AG08395 (cell line): ENCODE measurements at regions not wholly inside any gene's neighbourhood (a gene's known extent, or its start where the extent isn't known, plus 50 kb on each side); places are given as distances from the start of the nearest gene placed in this dataset.

ENCODE experiments used
- DNase-seq: peaks from one replicate; pipeline ENCODE4 v3.0.0; 2012; ENCODE audit warnings: mixed read lengths, low spot score

GRCh38 chr2:19491796-19492195, 133.4 kb upstream of the OSR1 start:
- DNase-seq, result no peak

GRCh38 chr2:19490846-19491435, 132.5 kb upstream of the OSR1 start:
- DNase-seq, result peak; percentile 8

DNA sequence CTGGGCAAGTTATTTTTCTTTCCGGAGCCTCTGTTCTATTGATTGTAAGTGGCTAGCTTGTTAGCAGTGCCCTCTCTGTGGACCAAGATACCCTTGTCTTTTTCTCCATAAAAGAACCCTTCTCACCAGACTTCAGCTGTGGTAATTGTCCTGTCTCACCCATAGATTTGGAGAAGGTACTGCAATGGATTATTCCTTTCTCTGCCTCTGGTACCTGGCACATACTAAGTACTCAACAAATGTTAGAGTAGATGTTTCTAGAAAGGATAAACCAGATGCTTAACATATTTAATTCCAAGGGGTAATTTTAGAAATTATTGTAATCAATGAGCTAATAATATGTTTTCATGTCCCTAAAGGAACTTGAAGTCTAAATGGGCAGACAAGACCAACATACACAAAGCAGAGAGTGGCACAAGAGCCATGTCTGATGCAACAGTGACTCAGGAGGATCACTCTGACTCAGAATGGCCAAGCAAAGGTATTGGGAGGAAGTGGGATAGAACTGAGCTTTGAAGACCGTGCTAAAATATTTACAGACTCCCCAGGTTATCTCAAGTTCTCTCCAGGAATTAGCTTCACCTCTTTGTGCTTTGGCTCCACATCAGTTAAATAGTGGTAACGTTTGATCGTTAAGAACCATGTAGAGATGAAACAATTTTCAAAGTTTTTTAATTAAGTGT, 129.7 kb upstream of the OSR1 start:
- DNase-seq, result peak; percentile 48

DNA sequence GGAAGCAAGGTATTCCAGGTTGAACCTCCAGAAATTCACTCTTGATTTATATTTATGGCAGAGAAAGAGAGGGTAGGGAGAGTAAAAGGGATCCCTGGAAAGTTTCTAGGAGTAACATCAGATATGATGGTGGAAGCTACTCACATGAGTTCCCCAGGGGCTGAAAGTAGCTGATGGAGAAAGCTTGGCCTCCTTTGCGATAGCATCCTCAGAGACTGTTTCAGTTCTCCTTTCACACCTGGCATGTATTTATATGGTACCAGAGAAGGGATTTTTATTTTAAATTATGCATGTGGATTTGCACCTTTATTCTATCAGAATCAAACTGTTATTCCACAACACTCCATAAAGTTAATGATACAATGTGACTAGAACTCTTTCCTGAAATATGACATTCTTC, 126.3 kb upstream of the OSR1 start:
- no peak for DNase-seq

GRCh38 chr2:19480673-19481072, 122.2 kb upstream of the OSR1 start:
- DNase-seq, result no peak

GRCh38 chr2:19479666-19480065, 121.2 kb upstream of the OSR1 start:
- DNase-seq, result no peak

- no peak for DNase-seq
Observed at GRCh38 chr2:19478409-19478808, 120.0 kb upstream of the OSR1 start.

GRCh38 chr2:19476327-19476726, 117.9 kb upstream of the OSR1 start:
- no peak for DNase-seq

- peak; percentile 68 for DNase-seq
Observed at GRCh38 chr2:19474128-19474527, 115.7 kb upstream of the OSR1 start.

DNA sequence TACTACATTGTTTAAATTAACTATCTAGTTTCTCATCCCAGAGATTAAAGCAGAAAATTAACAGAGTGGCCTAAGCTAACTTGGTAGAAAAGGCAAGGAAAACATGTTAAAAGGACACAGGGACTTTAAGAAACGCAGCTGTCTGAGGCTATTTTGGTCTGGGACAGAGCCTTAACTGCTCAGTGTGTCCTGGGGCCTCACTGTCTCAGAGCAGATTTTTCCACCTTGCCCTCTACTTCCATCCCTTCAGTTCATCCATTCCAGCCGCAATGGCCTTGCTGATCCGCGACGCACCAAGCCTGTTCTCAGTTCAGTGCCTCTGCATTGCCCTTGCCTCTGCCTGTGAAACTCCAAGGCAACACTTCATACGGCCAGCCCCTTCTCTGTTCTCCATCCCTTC, 114.9 kb upstream of the OSR1 start:
- no peak for DNase-seq

- DNase-seq, result no peak
Observed at GRCh38 chr2:19472391-19472978, 114.1 kb upstream of the OSR1 start.

DNA sequence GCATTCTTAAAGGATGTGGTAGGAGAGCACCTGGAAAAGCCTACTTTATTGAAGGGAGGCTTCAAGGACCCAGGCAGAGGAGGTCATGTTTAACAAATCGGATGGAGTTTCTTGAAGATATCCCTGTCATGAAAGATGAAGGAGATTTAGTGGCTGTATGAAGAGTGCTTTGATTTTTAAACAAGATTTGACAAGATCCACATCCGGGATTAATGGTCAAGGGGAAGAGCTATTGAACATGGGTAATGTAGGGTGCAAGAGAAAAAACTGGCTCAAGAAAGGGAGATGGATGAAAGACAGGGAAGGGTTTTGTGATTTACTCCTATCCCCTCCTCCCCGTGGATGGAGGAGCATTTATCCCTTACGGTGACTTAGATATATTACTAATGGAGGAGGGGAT, 113.1 kb upstream of the OSR1 start:
- DNase-seq, result no peak

GRCh38 chr2:19465978-19466377, 107.6 kb upstream of the OSR1 start:
- DNase-seq, result no peak

DNA sequence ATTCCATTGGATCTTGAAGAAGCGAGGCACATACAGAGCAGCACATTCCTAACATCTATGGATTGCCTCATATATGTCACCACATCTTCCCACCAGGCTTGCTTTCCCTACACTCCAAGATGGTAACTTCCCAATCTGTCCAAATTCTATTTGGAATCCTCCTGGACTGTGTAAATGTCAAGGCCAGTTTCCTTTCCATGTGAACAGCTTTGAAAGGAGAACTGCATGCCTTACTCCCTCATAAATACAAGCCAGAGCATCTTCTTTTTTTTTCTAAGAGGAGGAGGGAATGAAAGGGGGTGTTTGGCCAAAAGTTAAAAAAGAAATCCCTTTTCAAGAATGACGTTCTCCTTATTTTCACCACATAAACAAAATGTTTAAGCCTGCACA, 103.8 kb upstream of the OSR1 start:
- DNase-seq, result no peak

DNA sequence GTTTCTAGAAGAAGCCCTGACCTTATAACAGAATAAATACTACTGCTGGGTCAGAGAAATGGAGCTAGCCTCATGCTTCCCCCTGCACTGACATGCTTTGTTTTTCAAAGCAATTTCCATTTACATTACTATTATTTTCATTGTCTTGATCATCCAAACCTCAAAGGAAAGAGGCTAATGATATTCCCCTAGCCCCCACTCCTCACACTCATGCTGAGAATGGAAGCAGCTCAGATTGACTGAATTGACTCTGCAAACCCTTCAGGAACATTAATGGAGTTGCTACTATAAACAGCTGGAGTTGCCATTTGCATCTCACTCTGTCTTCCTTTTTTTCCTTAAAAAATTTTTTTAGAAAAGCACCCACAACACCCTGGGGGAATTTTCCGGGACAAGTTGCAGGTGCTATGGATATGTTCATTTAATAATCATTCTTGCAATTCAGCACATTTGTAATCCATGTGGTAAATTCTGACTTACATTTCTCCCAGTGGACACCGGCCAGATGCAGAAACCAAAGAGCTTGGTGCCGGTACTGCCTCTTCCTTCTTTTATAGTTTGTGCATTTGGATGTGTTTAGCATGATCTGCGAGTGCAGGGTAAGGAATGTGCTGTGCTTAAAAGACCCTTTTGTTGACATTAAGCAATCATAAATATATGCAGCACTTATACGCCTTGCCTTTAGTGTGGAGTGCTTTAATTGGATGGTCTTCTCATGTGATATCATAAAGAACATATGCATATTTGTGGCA, 103.3 kb upstream of the OSR1 start:
- DNase-seq, result no peak

GRCh38 chr2:19460761-19461160, 102.3 kb upstream of the OSR1 start:
- no peak for DNase-seq

DNA sequence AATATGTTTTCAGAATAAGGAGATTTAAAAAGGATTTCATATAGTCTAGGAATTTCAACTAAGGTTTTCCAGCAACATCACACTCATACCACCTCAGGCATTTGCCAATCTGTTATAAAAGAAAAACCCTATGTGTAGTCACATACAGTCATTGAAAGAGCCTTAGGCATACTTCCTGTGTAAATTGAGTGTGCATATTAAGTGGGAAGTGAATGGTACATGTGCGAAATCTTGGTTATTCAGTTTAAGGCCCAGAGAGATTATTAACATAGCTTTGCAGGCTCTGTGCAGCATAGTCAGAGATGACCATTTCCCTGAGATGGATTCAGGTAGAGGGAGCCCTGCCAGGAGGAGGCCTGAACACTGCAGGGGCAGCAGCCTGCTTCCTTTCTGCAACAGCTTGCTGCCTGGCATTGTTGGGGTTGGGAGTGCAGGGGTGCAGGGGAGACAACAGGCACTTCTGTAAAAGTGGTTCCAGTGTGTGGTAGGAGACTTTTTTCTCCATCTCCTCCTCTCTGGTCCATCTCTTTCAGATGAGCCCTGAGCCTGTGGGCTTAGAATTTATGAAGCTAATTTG, 100.1 kb upstream of the OSR1 start:
- DNase-seq, result no peak

DNA sequence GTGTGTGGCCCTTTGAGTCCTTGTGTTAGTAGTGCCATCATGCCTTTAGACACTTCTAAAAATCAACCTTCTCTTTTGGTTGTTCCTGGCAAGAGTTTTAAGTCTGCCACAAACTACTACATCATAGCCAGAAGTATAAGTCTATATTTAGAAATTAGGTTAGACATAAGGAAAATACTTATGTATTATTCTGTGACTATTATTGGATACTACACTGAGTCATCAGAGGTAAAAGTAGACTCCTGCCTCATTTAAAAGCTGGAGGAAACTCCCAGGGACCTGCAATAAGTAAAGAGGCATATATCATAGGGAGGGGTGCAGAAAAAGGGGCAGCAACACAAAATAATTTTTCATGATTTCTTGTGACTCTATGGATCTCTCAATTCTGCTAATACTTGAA, 99.4 kb upstream of the OSR1 start:
- no peak for DNase-seq

DNA sequence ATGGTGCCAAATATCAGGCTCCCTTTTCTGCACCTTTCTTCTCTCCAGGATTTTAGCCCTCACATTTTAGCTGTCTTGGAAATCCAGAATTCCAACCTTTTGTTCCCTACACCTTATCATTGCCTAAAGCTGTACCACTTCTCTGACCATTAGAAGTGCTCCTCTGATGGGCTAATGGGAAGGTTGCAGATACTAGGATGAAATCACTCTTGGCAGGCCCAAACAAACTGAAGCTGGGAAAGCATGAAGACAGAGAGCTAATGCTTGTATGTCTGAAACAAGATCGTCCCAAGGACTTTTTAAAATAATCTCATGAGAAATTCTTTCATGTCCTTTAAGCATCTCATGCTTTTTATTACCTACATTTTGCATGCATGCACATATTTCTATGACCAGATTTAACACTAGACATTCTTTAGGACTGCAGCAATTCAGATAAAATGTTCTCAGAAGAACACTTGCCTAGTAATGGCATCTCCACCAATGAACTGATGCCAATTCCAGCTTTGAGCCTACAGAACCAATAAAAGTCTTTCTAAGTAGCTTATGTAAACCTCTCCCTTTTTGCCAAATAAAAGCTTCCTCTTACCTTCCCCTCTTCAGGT, 98.4 kb upstream of the OSR1 start:
- no peak for DNase-seq

- DNase-seq, result no peak
Observed at GRCh38 chr2:19454125-19454524, 95.7 kb upstream of the OSR1 start.

DNA sequence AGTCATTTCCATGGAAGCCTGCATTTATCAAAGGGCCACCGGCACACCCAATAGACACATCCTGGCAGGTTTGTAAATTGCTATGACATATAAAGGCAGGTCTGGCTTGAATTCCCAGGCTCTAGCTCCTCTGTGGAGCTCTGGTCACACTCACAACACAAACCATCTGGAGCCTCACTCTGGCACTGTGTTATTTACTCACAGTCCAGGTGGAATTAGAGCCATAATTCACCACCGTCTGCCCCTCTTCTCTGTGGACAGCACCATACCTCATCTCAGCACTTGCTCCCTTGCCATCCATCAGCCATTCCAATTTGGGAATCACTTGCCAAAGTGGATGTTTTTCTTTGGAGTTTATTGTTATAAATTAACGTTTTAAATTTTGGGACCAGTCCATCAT, 84.3 kb upstream of the OSR1 start:
- no peak for DNase-seq

GRCh38 chr2:19439081-19439480, 80.7 kb upstream of the OSR1 start:
- no peak for DNase-seq
